Right lobe of liver (tissue), 6 donors: ENCODE measurements at regions not wholly inside any gene's neighbourhood (a gene's known extent, or its start where the extent isn't known, plus 50 kb on each side); places are given as distances from the start of the nearest gene placed in this dataset.

Experiments used
- ATAC-seq, 4 donors: fragments of 200-7000 bp; cut with Tn5 transposase; one replicate each; pipeline ENCODE4 v1.9.1; 2020; ENCODE audit warnings: mild to moderate bottlenecking in 4 of 4, moderate library complexity in 4 of 4
- DNase-seq, 3 donors: peaks; one replicate each; pipeline ENCODE4 v3.0.0-alpha.2; 2020
- H3K27ac ChIP-seq, 3 donors: fragments of 200-600 bp; one replicate each; pipeline ENCODE4 v1.8.0; 2022
- H3K27me3 ChIP-seq, 2 donors: fragments of 200-600 bp; one replicate each; pipeline ENCODE4 v1.8.0; 2022
- H3K36me3 ChIP-seq, 4 donors: fragments of 200-600 bp; sonication (generic) in 1 of 4; one replicate each; pipeline versions ENCODE4 v1.5.1 to v1.8.0; 2017 to 2022; ENCODE audit warnings: control low read depth in 1 of 4
- H3K4me1 ChIP-seq, 4 donors: fragments of 200-600 bp; sonication (generic) in 1 of 4; one replicate each; pipeline versions ENCODE4 v1.5.1 to v1.8.0; 2017 to 2022; ENCODE audit warnings: control low read depth in 1 of 4
- H3K4me3 ChIP-seq, 3 donors: fragments of 200-600 bp; one replicate each; pipeline ENCODE4 v1.8.0; 2022
- H3K9me3 ChIP-seq, 4 donors: fragments of 200-600 bp; sonication (generic) in 1 of 4; one replicate each; pipeline versions ENCODE4 v1.5.1 to v1.8.0; 2017 to 2022; ENCODE audit warnings: control low read depth in 1 of 4
- CTCF ChIP-seq, 4 donors: fragments of 200-600 bp in 3 of 4; fragments of 450-650 bp in 1 of 4; IDR thresholded peaks; one replicate each; pipeline versions ENCODE4 v1.5.1 to v1.8.0; 2016 to 2022; ENCODE audit warnings: antibody characterized with exemption in 4 of 4, mild to moderate bottlenecking in 2 of 4
- POLR2A ChIP-seq: fragments of 450-650 bp; IDR thresholded peaks from one replicate; pipeline ENCODE4 v1.6.1; 2017; ENCODE audit warnings: antibody characterized with exemption, mild to moderate bottlenecking
- WGBS: methylation state at CpG from one replicate; pipeline ENCODE4 v1.1.6; 2018; ENCODE audit warnings: low coverage, low lambda C conversion rate; ENCODE audit not compliant: insufficient coverage; ENCODE audit errors: missing lambda C conversion rate; 5-methylcytosine and 5-hydroxymethylcytosine counted together
- intact Hi-C, 2 donors: fragments of 100-400 bp; cut with DNase I; formaldehyde crosslinking; loops; one replicate each; pipeline versions ENCODE4 v1.11.2 to v1.14.1; 2022
- donor health status: DM: no; HTN: yes; CAD: no.
- donor health status: DM: no; HTN: no; CAD: no.
- donor health status: DM: no; HTN: no; CAD: no.
- donor health status: DM: no; HTN: yes; CAD: no.
- donor health status: DM: no; HTN: yes; CAD: no.

GRCh38 chr5:159415301-159415937, 85.1 kb upstream of the IL12B start:
- intact Hi-C loops, result no loop called here
- DNase-seq, result no peak
- Histone ChIP-seq H3K27ac (no peak overlapping the region), H3K36me3 (no peaks in the 10 kb centered on the region), H3K4me1 (no peaks in the 10 kb centered on the region), H3K27me3 (no peaks in the 10 kb centered on the region), H3K4me3 (no peak overlapping the region), H3K9me3 (no peaks in the 10 kb centered on the region)
- no peak for ATAC-seq
- 77% methylated on average over 11 of the region's 11 CpGs for WGBS
- TF ChIP-seq POLR2A, result no peak
- TF ChIP-seq CTCF (IDR thresholded peaks at IDR 0.05), result no peak

GRCh38 chr5:159416438-159416837, 86.2 kb upstream of the IL12B start:
- intact Hi-C loops, result no loop called here
- 35% methylated on average over 6 of the region's 6 CpGs for WGBS

GRCh38 chr5:159417170-159417569, 86.9 kb upstream of the IL12B start:
- Histone ChIP-seq H3K27me3 (no peaks in the 10 kb centered on the region), H3K4me3 (no peak overlapping the region), H3K9me3 (no peaks in the 10 kb centered on the region), H3K36me3 (no peaks in the 10 kb centered on the region), H3K27ac (no peak overlapping the region), H3K4me1 (no peaks in the 10 kb centered on the region)
- WGBS, result 83% methylated on average over 3 of the region's 4 CpGs
- intact Hi-C loops, result no loop called here
- ATAC-seq, result no peak
- DNase-seq, result no peak
- TF ChIP-seq CTCF (IDR thresholded peaks at IDR 0.05) (no peak), POLR2A (no peak)

More at GRCh38 chr5:159416438-159416837, 86.2 kb upstream of the IL12B start:
- Histone ChIP-seq H3K9me3 (no peaks in the 10 kb centered on the region), H3K27me3 (no peaks in the 10 kb centered on the region), H3K4me1 (no peaks in the 10 kb centered on the region), H3K27ac (no peak overlapping the region), H3K36me3 (no peaks in the 10 kb centered on the region), H3K4me3 (no peak overlapping the region)
- no peak for DNase-seq
- TF ChIP-seq CTCF (IDR thresholded peaks at IDR 0.05), result no peak
- no peak for TF ChIP-seq POLR2A
- peak in 3 of 4 donors; percentile 56 to 69 (median 56) for ATAC-seq

GRCh38 chr5:159419576-159419975, 89.3 kb upstream of the IL12B start:
- no peaks in the 10 kb centered on the region for H3K4me1 ChIP-seq
- intact Hi-C loops, result no loop called here
- 53% methylated on average over 2 of the region's 5 CpGs for WGBS
- H3K27ac ChIP-seq, result no peak overlapping the region
- H3K36me3 ChIP-seq, result no peaks in the 10 kb centered on the region
- H3K27me3 ChIP-seq, result no peaks in the 10 kb centered on the region
- H3K4me3 ChIP-seq, result no peak overlapping the region
- H3K9me3 ChIP-seq, result no peaks in the 10 kb centered on the region
- DNase-seq (no peak), ATAC-seq (no peak)
- no peak for TF ChIP-seq POLR2A
- no peak for TF ChIP-seq CTCF (IDR thresholded peaks at IDR 0.05)

GRCh38 chr5:159420940-159421339, 90.7 kb upstream of the IL12B start:
- H3K4me1 ChIP-seq, result no peaks in the 10 kb centered on the region
- TF ChIP-seq POLR2A (no peak), CTCF (IDR thresholded peaks at IDR 0.05) (no peak)
- no peak overlapping the region for H3K4me3 ChIP-seq
- H3K36me3 ChIP-seq, result no peaks in the 10 kb centered on the region
- H3K27me3 ChIP-seq, result no peaks in the 10 kb centered on the region
- DNase-seq, result no peak
- intact Hi-C loops, result no loop called here
- H3K27ac ChIP-seq, result no peak overlapping the region
- no peaks in the 10 kb centered on the region for H3K9me3 ChIP-seq
- no peak for ATAC-seq
